Hepatocyte (in vitro differentiated cells): ENCODE measurements at regions not wholly inside any gene's neighbourhood (a gene's known extent, or its start where the extent isn't known, plus 50 kb on each side); places are given as distances from the start of the nearest gene placed in this dataset.

Experiments used
- DNase-seq: peaks from one replicate; pipeline ENCODE4 v3.0.0-alpha.2; 2016; ENCODE audit warnings: low spot score
- H2AFZ ChIP-seq: fragments of 200-600 bp; sonication (generic); 2 replicates; pipeline ENCODE4 v1.6.0; 2016; ENCODE audit warnings: antibody characterized with exemption, mild to moderate bottlenecking
- H3K27ac ChIP-seq: fragments of 200-600 bp; sonication (generic); 2 replicates; pipeline ENCODE4 v1.5.1; 2016; ENCODE audit warnings: mild to moderate bottlenecking
- H3K27me3 ChIP-seq: fragments of 200-600 bp; sonication (generic); 2 replicates; pipeline ENCODE4 v1.6.1; 2016
- H3K36me3 ChIP-seq: fragments of 200-600 bp; sonication (generic); replicated peaks from 2 replicates; pipeline ENCODE4 v1.5.1; 2016; ENCODE audit warnings: low read depth; ENCODE audit not compliant: insufficient read depth
- H3K4me1 ChIP-seq: fragments of 200-600 bp; sonication (generic); 2 replicates; pipeline ENCODE4 v1.5.1; 2016; ENCODE audit warnings: mild to moderate bottlenecking, moderate library complexity; ENCODE audit not compliant: insufficient read depth
- H3K4me2 ChIP-seq: fragments of 200-600 bp; sonication (generic); 2 replicates; pipeline ENCODE4 v1.6.0; 2016
- H3K4me3 ChIP-seq: fragments of 200-600 bp; sonication (generic); 2 replicates; pipeline ENCODE4 v1.5.1; 2016; ENCODE audit warnings: mild to moderate bottlenecking
- H3K79me2 ChIP-seq: fragments of 200-600 bp; sonication (generic); 2 replicates; pipeline ENCODE4 v1.6.0; 2017; ENCODE audit warnings: mild to moderate bottlenecking
- H3K9me2 ChIP-seq: fragments of 200-600 bp; sonication (generic); replicated peaks from 2 replicates; pipeline ENCODE4 v1.6.0; 2017; ENCODE audit warnings: mild to moderate bottlenecking; ENCODE audit not compliant: insufficient read depth
- H3K9me3 ChIP-seq: fragments of 200-600 bp; sonication (generic); 2 replicates; pipeline ENCODE4 v1.5.1; 2016; ENCODE audit warnings: low read depth, mild to moderate bottlenecking
- H4K20me1 ChIP-seq: fragments of 200-600 bp; sonication (generic); 2 replicates; pipeline ENCODE4 v1.6.0; 2016; ENCODE audit warnings: mild to moderate bottlenecking; ENCODE audit not compliant: insufficient read depth, poor library complexity, severe bottlenecking
- EZH2 ChIP-seq: fragments of 200-600 bp; sonication (generic); IDR thresholded peaks from 2 replicates; pipeline ENCODE4 v1.6.1; 2016; ENCODE audit warnings: antibody characterized with exemption, mild to moderate bottlenecking, borderline replicate concordance
- EZH2phosphoT487 ChIP-seq: fragments of 200-600 bp; sonication (generic); IDR thresholded peaks from one replicate; pipeline ENCODE4 v1.6.1; 2018; ENCODE audit warnings: antibody characterized with exemption, mild to moderate bottlenecking, low read depth, moderate library complexity; ENCODE audit not compliant: unreplicated experiment, severe bottlenecking
- WGBS: methylation state at CpG from one replicate; pipeline ENCODE4 v1.1.6; 2016; ENCODE audit warnings: low lambda C conversion rate; ENCODE audit errors: missing lambda C conversion rate; 5-methylcytosine and 5-hydroxymethylcytosine counted together
- TF ChIP-seq, protein P1 (sequence below): fragments of 200-600 bp; sonication (generic); IDR thresholded peaks from 2 replicates; pipeline ENCODE4 v1.5.1; 2016; ENCODE audit warnings: antibody characterized with exemption, mild to moderate bottlenecking; ENCODE audit not compliant: poor library complexity

DNA sequence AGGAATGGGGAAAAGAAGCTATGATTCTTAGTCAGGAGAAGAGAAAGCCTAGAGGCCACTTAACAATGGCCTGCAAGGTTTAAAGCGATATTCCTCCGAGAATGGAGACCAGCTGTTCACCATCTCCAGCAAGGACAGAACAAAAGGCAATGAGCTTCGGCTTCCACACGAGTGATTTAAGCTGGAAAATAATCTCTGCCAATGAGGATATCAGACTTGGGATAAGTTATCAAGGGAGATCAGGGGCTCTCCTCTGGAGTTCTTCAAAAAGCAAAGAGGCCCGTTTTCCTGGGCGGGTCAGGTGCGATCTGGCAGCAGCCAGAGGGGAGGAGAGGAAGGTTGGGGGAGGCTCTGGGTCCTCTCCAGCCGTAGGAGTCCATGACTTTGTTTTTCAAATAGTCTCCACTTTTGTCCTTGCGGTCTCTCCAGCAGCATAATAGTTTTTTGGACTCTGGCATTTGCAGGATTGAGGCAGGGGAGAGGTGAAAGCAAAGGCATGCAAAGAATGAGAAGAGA is 211.3 kb downstream of the SKIDA1 start:
- Histone ChIP-seq H3K9me2 (no peaks in the 10 kb centered on the region), H2AFZ (no peak overlapping the region), H3K4me3 (no peak overlapping the region), H4K20me1 (no peaks in the 10 kb centered on the region), H3K27ac (no peak overlapping the region), H3K4me1 (peaks cover 15% of the 10 kb centered on the region), H3K9me3 (no peaks in the 10 kb centered on the region), H3K27me3 (no peaks in the 10 kb centered on the region), H3K4me2 (peak overlapping the region; percentile 6), H3K36me3 (no peaks in the 10 kb centered on the region), H3K79me2 (no peaks in the 10 kb centered on the region)
- WGBS = 37% methylated on average over 9 of the region's 9 CpGs
- TF ChIP-seq, protein P1, sequence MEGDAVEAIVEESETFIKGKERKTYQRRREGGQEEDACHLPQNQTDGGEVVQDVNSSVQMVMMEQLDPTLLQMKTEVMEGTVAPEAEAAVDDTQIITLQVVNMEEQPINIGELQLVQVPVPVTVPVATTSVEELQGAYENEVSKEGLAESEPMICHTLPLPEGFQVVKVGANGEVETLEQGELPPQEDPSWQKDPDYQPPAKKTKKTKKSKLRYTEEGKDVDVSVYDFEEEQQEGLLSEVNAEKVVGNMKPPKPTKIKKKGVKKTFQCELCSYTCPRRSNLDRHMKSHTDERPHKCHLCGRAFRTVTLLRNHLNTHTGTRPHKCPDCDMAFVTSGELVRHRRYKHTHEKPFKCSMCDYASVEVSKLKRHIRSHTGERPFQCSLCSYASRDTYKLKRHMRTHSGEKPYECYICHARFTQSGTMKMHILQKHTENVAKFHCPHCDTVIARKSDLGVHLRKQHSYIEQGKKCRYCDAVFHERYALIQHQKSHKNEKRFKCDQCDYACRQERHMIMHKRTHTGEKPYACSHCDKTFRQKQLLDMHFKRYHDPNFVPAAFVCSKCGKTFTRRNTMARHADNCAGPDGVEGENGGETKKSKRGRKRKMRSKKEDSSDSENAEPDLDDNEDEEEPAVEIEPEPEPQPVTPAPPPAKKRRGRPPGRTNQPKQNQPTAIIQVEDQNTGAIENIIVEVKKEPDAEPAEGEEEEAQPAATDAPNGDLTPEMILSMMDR = no peak
- TF ChIP-seq EZH2phosphoT487 (no peak), EZH2 (no peak)
- no peak for DNase-seq

DNA sequence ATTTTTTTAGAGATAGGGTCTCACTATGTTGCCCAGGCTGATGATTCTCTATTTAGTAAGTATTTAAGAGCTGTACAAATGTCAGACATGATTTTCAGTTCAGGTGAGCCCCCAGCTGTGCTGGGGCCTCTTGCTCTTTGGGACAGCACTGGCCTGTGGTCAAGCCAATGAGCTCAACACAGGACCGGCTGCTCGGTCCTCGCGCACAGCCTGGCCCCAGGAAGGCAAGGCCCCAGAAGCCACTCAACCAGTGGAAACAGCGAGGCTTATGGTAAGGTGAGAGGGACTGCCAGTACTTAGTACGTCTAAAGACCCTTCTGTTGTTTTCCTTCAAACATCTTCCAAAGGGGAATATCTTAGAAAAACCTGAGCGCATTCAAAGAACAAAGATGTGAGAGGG is 211.8 kb downstream of the SKIDA1 start:
- DNase-seq = no peak
- no peaks in the 10 kb centered on the region for H3K79me2 ChIP-seq
- peak overlapping the region; percentile 6 for H3K4me2 ChIP-seq
- H3K4me3 ChIP-seq = no peak overlapping the region
- WGBS = 82% methylated on average over 7 of the region's 7 CpGs
- no peaks in the 10 kb centered on the region for H3K27me3 ChIP-seq
- no peaks in the 10 kb centered on the region for H4K20me1 ChIP-seq
- peaks cover 15% of the 10 kb centered on the region for H3K4me1 ChIP-seq
- H3K27ac ChIP-seq = no peak overlapping the region
- no peak for TF ChIP-seq EZH2phosphoT487
- no peak for TF ChIP-seq EZH2
- TF ChIP-seq, protein P1 = no peak
- no peaks in the 10 kb centered on the region for H3K9me3 ChIP-seq
- no peaks in the 10 kb centered on the region for H3K36me3 ChIP-seq
- no peaks in the 10 kb centered on the region for H3K9me2 ChIP-seq
- H2AFZ ChIP-seq = no peak overlapping the region

GRCh38 chr10:21311426-21311825 is 214.1 kb downstream of the SKIDA1 start:
- 93% methylated on average over 6 of the region's 6 CpGs for WGBS
- Histone ChIP-seq H3K4me3 (no peak overlapping the region), H3K4me2 (no peak overlapping the region), H3K27me3 (no peaks in the 10 kb centered on the region), H3K9me3 (no peaks in the 10 kb centered on the region), H3K9me2 (no peaks in the 10 kb centered on the region), H3K27ac (no peak overlapping the region), H3K36me3 (no peaks in the 10 kb centered on the region), H4K20me1 (no peaks in the 10 kb centered on the region), H2AFZ (no peak overlapping the region), H3K4me1 (peaks cover 15% of the 10 kb centered on the region), H3K79me2 (no peaks in the 10 kb centered on the region)
- no peak for DNase-seq
- TF ChIP-seq EZH2phosphoT487 (no peak), EZH2 (no peak)
- TF ChIP-seq, protein P1 = no peak

DNA sequence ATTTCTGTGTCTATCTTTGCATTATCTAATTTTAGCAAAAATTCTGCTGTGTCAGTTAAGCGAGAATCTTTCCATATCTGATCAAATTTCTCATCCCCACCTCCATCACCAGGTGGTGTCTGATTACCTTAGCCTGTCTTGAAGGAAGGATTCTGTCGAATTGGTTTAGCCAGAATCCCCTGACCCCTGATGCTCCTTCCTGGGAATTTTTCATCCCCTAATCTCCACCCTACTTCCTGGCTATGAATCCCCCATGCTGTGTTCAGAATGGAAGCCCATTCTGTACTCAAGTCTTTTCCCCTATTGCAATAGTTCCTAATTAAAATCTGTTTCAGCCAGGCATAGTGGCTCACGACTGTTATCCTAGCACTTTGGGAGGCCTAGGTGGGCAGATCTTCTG is 216.1 kb downstream of the SKIDA1 start:
- Histone ChIP-seq H3K27me3 (no peaks in the 10 kb centered on the region), H2AFZ (no peak overlapping the region), H3K9me3 (no peaks in the 10 kb centered on the region), H3K79me2 (no peaks in the 10 kb centered on the region), H3K9me2 (no peaks in the 10 kb centered on the region), H3K4me2 (no peak overlapping the region), H3K27ac (no peak overlapping the region), H3K36me3 (no peaks in the 10 kb centered on the region), H3K4me1 (peaks cover 6% of the 10 kb centered on the region), H3K4me3 (no peak overlapping the region), H4K20me1 (no peaks in the 10 kb centered on the region)
- 59% methylated on average over 3 of the region's 3 CpGs for WGBS
- no peak for TF ChIP-seq EZH2
- TF ChIP-seq, protein P1 = no peak
- TF ChIP-seq EZH2phosphoT487 = no peak
- DNase-seq = no peak
